Mesendoderm (in vitro differentiated cells): ENCODE measurements at regions not wholly inside any gene's neighbourhood (a gene's known extent, or its start where the extent isn't known, plus 50 kb on each side); places are given as distances from the start of the nearest gene placed in this dataset.

Experiments
- DNase-seq: peaks from one replicate; pipeline ENCODE4 v3.0.0; 2013
- H2AK5ac ChIP-seq: 2 replicates; pipeline ENCODE4 v1.6.1; 2013; ENCODE audit warnings: low read length, inconsistent platforms
- H2BK120ac ChIP-seq: 2 replicates; pipeline ENCODE4 v1.6.1; 2013; ENCODE audit warnings: low read depth, mild to moderate bottlenecking, low read length, moderate library complexity, mixed read lengths
- H2BK15ac ChIP-seq: replicated peaks from 2 replicates; pipeline ENCODE4 v1.6.1; 2013; ENCODE audit warnings: low read depth, mild to moderate bottlenecking, moderate library complexity
- H2BK5ac ChIP-seq: 2 replicates; pipeline ENCODE4 v1.6.1; 2013; ENCODE audit warnings: low read length, inconsistent platforms
- H3K18ac ChIP-seq: 2 replicates; pipeline ENCODE4 v1.6.1; 2013; ENCODE audit warnings: mild to moderate bottlenecking, low read length, mixed read lengths
- H3K23ac ChIP-seq: one replicate; pipeline ENCODE4 v1.6.1; 2013; ENCODE audit warnings: low read length
- H3K27ac ChIP-seq: 2 replicates; pipeline ENCODE4 v1.5.1; 2013; ENCODE audit warnings: low read depth, mild to moderate bottlenecking, inconsistent platforms, low read length, moderate library complexity
- H3K27me3 ChIP-seq: 2 replicates; pipeline ENCODE4 v1.6.1; 2013; ENCODE audit warnings: low read length, control low read depth, mild to moderate bottlenecking, inconsistent platforms; ENCODE audit not compliant: insufficient read depth, poor library complexity
- H3K36me3 ChIP-seq: 2 replicates; pipeline ENCODE4 v1.6.1; 2013; ENCODE audit warnings: low read length, inconsistent platforms; ENCODE audit not compliant: control insufficient read depth, insufficient read depth
- H3K4ac ChIP-seq: one replicate; pipeline ENCODE4 v1.6.1; 2013; ENCODE audit warnings: low read depth, mild to moderate bottlenecking, low read length, moderate library complexity
- H3K4me1 ChIP-seq: 2 replicates; pipeline ENCODE4 v1.6.1; 2013; ENCODE audit warnings: low read depth, low read length, inconsistent platforms; ENCODE audit not compliant: control insufficient read depth
- H3K4me2 ChIP-seq: 2 replicates; pipeline ENCODE4 v1.6.1; 2013; ENCODE audit warnings: low read length
- H3K4me3 ChIP-seq: 2 replicates; pipeline ENCODE4 v1.5.1; 2013; ENCODE audit warnings: mild to moderate bottlenecking, low read length
- H3K56ac ChIP-seq: one replicate; pipeline ENCODE4 v1.6.1; 2013; ENCODE audit warnings: low read length
- H3K79me1 ChIP-seq: 2 replicates; pipeline ENCODE4 v1.6.1; 2013; ENCODE audit warnings: low read length, inconsistent platforms
- H3K79me2 ChIP-seq: 2 replicates; pipeline ENCODE4 v1.6.1; 2013; ENCODE audit warnings: mild to moderate bottlenecking, low read length; ENCODE audit not compliant: control insufficient read depth, insufficient read depth
- H3K9ac ChIP-seq: 2 replicates; pipeline ENCODE4 v1.6.1; 2013; ENCODE audit warnings: low read length, inconsistent platforms
- H4K5ac ChIP-seq: one replicate; pipeline ENCODE4 v1.6.1; 2013; ENCODE audit warnings: low read length
- H4K8ac ChIP-seq: one replicate; pipeline ENCODE4 v1.6.1; 2013; ENCODE audit warnings: low read depth, mild to moderate bottlenecking, control low read depth, low read length, moderate library complexity
- WGBS: extraction: QIAGEN DNeasy Blood & Tissue Kit; methylation state at CpG from one replicate; pipeline ENCODE4 v1.1.7; 2013; ENCODE audit warnings: low lambda C conversion rate, missing lambda C conversion rate; ENCODE audit not compliant: insufficient coverage; ENCODE audit errors: extremely low coverage; 5-methylcytosine and 5-hydroxymethylcytosine counted together

- Histone ChIP-seq H2BK5ac (no peak overlapping the region), H3K4me1 (no peaks in the 10 kb centered on the region), H2BK120ac (no peak overlapping the region), H3K4me2 (no peak overlapping the region), H4K8ac (no peak overlapping the region), H3K4ac (no peak overlapping the region), H2BK15ac (no peak overlapping the region), H3K79me2 (no peaks in the 10 kb centered on the region), H3K56ac (no peak overlapping the region), H3K4me3 (no peak overlapping the region), H3K79me1 (no peaks in the 10 kb centered on the region), H4K5ac (no peak overlapping the region), H3K23ac (no peak overlapping the region), H3K18ac (no peak overlapping the region), H3K27me3 (no peaks in the 10 kb centered on the region), H3K9ac (no peak overlapping the region), H3K36me3 (no peaks in the 10 kb centered on the region), H3K27ac (no peak overlapping the region), H2AK5ac (no peak overlapping the region)
- DNase-seq = no peak
- WGBS = no CpG with 5 or more reads among the region's 3 CpGs
Observed at GRCh38 chr2:67135208-67135607, 261.9 kb upstream of the ETAA1 start.

- no peak for DNase-seq
- Histone ChIP-seq H3K36me3 (no peaks in the 10 kb centered on the region), H2BK5ac (no peak overlapping the region), H3K27ac (no peak overlapping the region), H2BK15ac (no peak overlapping the region), H3K4me3 (no peak overlapping the region), H3K79me1 (no peaks in the 10 kb centered on the region), H3K4me2 (no peak overlapping the region), H3K4ac (no peak overlapping the region), H3K4me1 (no peaks in the 10 kb centered on the region), H3K27me3 (no peaks in the 10 kb centered on the region), H4K8ac (no peak overlapping the region), H3K56ac (no peak overlapping the region), H3K18ac (no peak overlapping the region), H4K5ac (no peak overlapping the region), H2BK120ac (no peak overlapping the region), H3K9ac (no peak overlapping the region), H3K79me2 (no peaks in the 10 kb centered on the region), H2AK5ac (no peak overlapping the region), H3K23ac (no peak overlapping the region)
Observed at GRCh38 chr2:67137699-67138098, 259.4 kb upstream of the ETAA1 start.

- no peak overlapping the region for H2BK15ac ChIP-seq
- H3K56ac ChIP-seq = no peak overlapping the region
- H2AK5ac ChIP-seq = no peak overlapping the region
- H3K27me3 ChIP-seq = no peaks in the 10 kb centered on the region
- H4K5ac ChIP-seq = no peak overlapping the region
- no peak overlapping the region for H4K8ac ChIP-seq
- no CpG with 5 or more reads among the region's 1 CpG for WGBS
- H3K4me3 ChIP-seq = no peak overlapping the region
- DNase-seq = no peak
- no peak overlapping the region for H3K9ac ChIP-seq
- no peaks in the 10 kb centered on the region for H3K79me2 ChIP-seq
- H3K36me3 ChIP-seq = no peaks in the 10 kb centered on the region
- no peak overlapping the region for H3K4ac ChIP-seq
- no peak overlapping the region for H3K18ac ChIP-seq
- no peak overlapping the region for H3K27ac ChIP-seq
- no peak overlapping the region for H3K4me2 ChIP-seq
- no peak overlapping the region for H3K23ac ChIP-seq
- H2BK5ac ChIP-seq = no peak overlapping the region
- H3K4me1 ChIP-seq = no peaks in the 10 kb centered on the region
- H3K79me1 ChIP-seq = no peaks in the 10 kb centered on the region
- H2BK120ac ChIP-seq = no peak overlapping the region
Observed at GRCh38 chr2:67142071-67142470, 255.1 kb upstream of the ETAA1 start.

GRCh38 chr2:67142741-67143140 is 254.4 kb upstream of the ETAA1 start:
- Histone ChIP-seq H3K4me3 (no peak overlapping the region), H2AK5ac (no peak overlapping the region), H3K4me2 (no peak overlapping the region), H3K18ac (no peak overlapping the region), H3K79me1 (no peaks in the 10 kb centered on the region), H3K4ac (no peak overlapping the region), H4K8ac (no peak overlapping the region), H3K27me3 (no peaks in the 10 kb centered on the region), H4K5ac (no peak overlapping the region), H2BK120ac (no peak overlapping the region), H3K23ac (no peak overlapping the region), H3K56ac (no peak overlapping the region), H3K27ac (no peak overlapping the region), H2BK5ac (no peak overlapping the region), H3K9ac (no peak overlapping the region), H3K36me3 (no peaks in the 10 kb centered on the region), H3K4me1 (no peaks in the 10 kb centered on the region), H3K79me2 (no peaks in the 10 kb centered on the region), H2BK15ac (no peak overlapping the region)
- no peak for DNase-seq
- no CpG with 5 or more reads among the region's 2 CpGs for WGBS

- Histone ChIP-seq H3K4me2 (no peak overlapping the region), H2BK5ac (no peak overlapping the region), H2AK5ac (no peak overlapping the region), H3K79me1 (no peaks in the 10 kb centered on the region), H3K9ac (no peak overlapping the region), H4K5ac (no peak overlapping the region), H3K36me3 (no peaks in the 10 kb centered on the region), H3K27me3 (no peaks in the 10 kb centered on the region), H3K18ac (no peak overlapping the region), H2BK15ac (no peak overlapping the region), H3K4ac (no peak overlapping the region), H3K27ac (no peak overlapping the region), H3K4me1 (no peaks in the 10 kb centered on the region), H3K4me3 (no peak overlapping the region), H3K56ac (no peak overlapping the region), H3K23ac (no peak overlapping the region), H2BK120ac (no peak overlapping the region), H3K79me2 (no peaks in the 10 kb centered on the region), H4K8ac (no peak overlapping the region)
- no peak for DNase-seq
- WGBS = no CpG with 5 or more reads among the region's 1 CpG
Observed at GRCh38 chr2:67145851-67146250, 251.3 kb upstream of the ETAA1 start.

- Histone ChIP-seq H4K8ac (no peak overlapping the region), H3K9ac (no peak overlapping the region), H3K4me3 (no peak overlapping the region), H3K27ac (no peak overlapping the region), H2BK15ac (no peak overlapping the region), H3K27me3 (no peaks in the 10 kb centered on the region), H4K5ac (no peak overlapping the region), H3K18ac (no peak overlapping the region), H3K23ac (no peak overlapping the region), H3K56ac (no peak overlapping the region), H3K4me1 (no peaks in the 10 kb centered on the region), H3K4ac (no peak overlapping the region), H3K79me1 (no peaks in the 10 kb centered on the region), H3K79me2 (no peaks in the 10 kb centered on the region), H3K36me3 (no peaks in the 10 kb centered on the region), H3K4me2 (no peak overlapping the region), H2AK5ac (no peak overlapping the region), H2BK120ac (no peak overlapping the region), H2BK5ac (no peak overlapping the region)
- no peak for DNase-seq
- WGBS = no CpG with 5 or more reads among the region's 3 CpGs
Observed at GRCh38 chr2:67156796-67157195, 240.3 kb upstream of the ETAA1 start.
